Cardiac muscle cell (in vitro differentiated cells and primary cell): ENCODE measurements at regions not wholly inside any gene's neighbourhood (a gene's known extent, or its start where the extent isn't known, plus 50 kb on each side); places are given as distances from the start of the nearest gene placed in this dataset.
A peak's percentile ranks its signal among the peaks of the same experiment; 100 is the strongest.

Source experiments
- DNase-seq, 2 donors: peaks; one replicate each; pipeline versions ENCODE4 v3.0.0 to v3.0.0-alpha.2; 2010 to 2017; ENCODE audit warnings: low read depth in 1 of 2, low spot score in 1 of 2
- H3K27ac ChIP-seq: fragments of 200-600 bp; sonication (generic); 2 replicates; pipeline ENCODE4 v1.5.1; 2016
- H3K27me3 ChIP-seq: fragments of 200-600 bp; sonication (generic); 2 replicates; pipeline ENCODE4 v1.6.0; 2016; ENCODE audit warnings: control low read depth
- H3K36me3 ChIP-seq: fragments of 200-600 bp; sonication (generic); 2 replicates; pipeline ENCODE4 v1.5.1; 2016; ENCODE audit warnings: control low read depth
- H3K4me1 ChIP-seq: fragments of 200-600 bp; sonication (generic); 2 replicates; pipeline ENCODE4 v1.8.1; 2017; ENCODE audit warnings: low read depth, mild to moderate bottlenecking, mixed run types
- H3K4me3 ChIP-seq: fragments of 200-600 bp; sonication (generic); 2 replicates; pipeline ENCODE4 v1.5.1; 2016; ENCODE audit warnings: mild to moderate bottlenecking
- H3K9me3 ChIP-seq: fragments of 200-600 bp; sonication (generic); 2 replicates; pipeline ENCODE4 v1.5.1; 2017; ENCODE audit warnings: low read depth, mild to moderate bottlenecking, control low read depth
- TF ChIP-seq, protein P1 (sequence below): IDR thresholded peaks from 2 replicates; pipeline ENCODE4 v1.5.1; 2012; ENCODE audit warnings: low read depth, mild to moderate bottlenecking, low read length

GRCh38 chr6:19322691-19323485, 514.3 kb upstream of the ID4 start:
- TF ChIP-seq, protein P1, sequence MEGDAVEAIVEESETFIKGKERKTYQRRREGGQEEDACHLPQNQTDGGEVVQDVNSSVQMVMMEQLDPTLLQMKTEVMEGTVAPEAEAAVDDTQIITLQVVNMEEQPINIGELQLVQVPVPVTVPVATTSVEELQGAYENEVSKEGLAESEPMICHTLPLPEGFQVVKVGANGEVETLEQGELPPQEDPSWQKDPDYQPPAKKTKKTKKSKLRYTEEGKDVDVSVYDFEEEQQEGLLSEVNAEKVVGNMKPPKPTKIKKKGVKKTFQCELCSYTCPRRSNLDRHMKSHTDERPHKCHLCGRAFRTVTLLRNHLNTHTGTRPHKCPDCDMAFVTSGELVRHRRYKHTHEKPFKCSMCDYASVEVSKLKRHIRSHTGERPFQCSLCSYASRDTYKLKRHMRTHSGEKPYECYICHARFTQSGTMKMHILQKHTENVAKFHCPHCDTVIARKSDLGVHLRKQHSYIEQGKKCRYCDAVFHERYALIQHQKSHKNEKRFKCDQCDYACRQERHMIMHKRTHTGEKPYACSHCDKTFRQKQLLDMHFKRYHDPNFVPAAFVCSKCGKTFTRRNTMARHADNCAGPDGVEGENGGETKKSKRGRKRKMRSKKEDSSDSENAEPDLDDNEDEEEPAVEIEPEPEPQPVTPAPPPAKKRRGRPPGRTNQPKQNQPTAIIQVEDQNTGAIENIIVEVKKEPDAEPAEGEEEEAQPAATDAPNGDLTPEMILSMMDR = peak; percentile 19
- Histone ChIP-seq H3K4me1 (peaks cover 13% of the 10 kb centered on the region), H3K36me3 (no peaks in the 10 kb centered on the region), H3K27me3 (no peaks in the 10 kb centered on the region), H3K4me3 (no peak overlapping the region), H3K9me3 (no peaks in the 10 kb centered on the region), H3K27ac (no peak overlapping the region)
- peak in 1 of 2 donors; percentile 57 for DNase-seq

DNA sequence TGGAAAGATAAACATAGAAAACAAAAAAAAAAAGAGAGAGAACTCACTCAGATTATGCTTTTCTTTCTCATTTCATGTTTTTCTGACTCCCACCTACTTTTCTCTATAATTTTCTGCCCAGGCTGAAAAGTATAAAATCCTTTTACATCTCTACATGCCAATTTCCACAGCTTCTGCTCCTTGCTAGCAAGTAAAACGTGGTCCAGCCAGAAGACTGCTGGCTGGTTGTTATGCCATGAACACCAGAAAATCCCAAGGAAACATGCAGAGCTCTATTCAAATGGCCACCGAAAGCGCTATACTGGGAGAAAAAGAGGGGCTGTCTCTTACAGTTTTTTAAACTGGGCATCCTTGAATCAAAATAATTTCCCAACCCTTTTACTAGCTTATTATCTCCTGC, 512.8 kb upstream of the ID4 start:
- no peaks in the 10 kb centered on the region for H3K36me3 ChIP-seq
- no peak for DNase-seq
- H3K27me3 ChIP-seq = no peaks in the 10 kb centered on the region
- H3K4me1 ChIP-seq = peaks cover 15% of the 10 kb centered on the region
- H3K9me3 ChIP-seq = no peaks in the 10 kb centered on the region
- no peak overlapping the region for H3K4me3 ChIP-seq
- TF ChIP-seq, protein P1 = no peak
- no peak overlapping the region for H3K27ac ChIP-seq

DNA sequence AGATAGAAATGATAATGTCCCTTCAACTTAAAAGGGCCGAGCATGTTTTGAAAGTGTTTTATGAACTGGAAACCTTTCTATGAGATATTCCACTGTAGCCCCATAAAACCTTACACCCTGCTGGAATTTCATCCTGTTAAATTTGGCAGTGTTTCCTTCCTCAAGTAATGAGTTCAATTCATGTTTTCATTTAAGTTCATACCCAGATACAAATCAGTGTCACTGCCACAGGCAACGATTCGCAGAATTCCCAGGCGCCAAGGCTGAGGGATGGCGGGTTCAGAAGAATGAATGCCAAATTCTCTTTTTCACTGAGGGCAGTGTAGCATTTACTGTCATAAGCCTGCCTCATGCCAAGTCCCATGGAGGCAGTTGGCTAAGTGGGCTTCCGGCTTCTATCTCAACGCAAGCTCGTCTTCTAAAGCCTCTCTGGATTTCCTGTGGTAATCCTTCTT, 511.8 kb upstream of the ID4 start:
- Histone ChIP-seq H3K27ac (no peak overlapping the region), H3K4me1 (peaks cover 8% of the 10 kb centered on the region), H3K9me3 (no peaks in the 10 kb centered on the region), H3K4me3 (no peak overlapping the region), H3K27me3 (no peaks in the 10 kb centered on the region), H3K36me3 (no peaks in the 10 kb centered on the region)
- TF ChIP-seq, protein P1 = no peak
- no peak for DNase-seq

DNA sequence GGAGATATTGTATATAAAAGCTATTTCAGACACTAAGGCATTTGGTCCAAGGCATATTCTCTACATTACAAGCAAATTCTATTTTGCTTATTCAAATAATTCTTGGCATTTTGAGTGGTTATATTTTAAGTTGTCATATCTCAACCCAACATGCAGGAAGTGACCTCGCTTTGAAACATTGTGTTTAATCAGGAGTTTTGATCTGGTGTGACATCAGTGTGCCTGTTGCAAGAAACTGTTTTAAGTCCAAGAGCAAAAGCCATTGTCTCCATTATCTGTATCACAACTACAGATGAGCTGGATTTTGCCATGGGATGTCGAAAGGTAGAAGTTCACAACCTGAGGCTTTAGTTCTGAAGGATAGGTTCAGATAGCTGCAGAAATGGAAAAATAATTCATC, 509.9 kb upstream of the ID4 start:
- DNase-seq = peak in 1 of 2 donors; percentile 35
- no peaks in the 10 kb centered on the region for H3K36me3 ChIP-seq
- no peak overlapping the region for H3K27ac ChIP-seq
- H3K4me1 ChIP-seq = peaks cover 4% of the 10 kb centered on the region
- no peaks in the 10 kb centered on the region for H3K27me3 ChIP-seq
- H3K9me3 ChIP-seq = no peaks in the 10 kb centered on the region
- TF ChIP-seq, protein P1 = no peak
- H3K4me3 ChIP-seq = no peak overlapping the region

DNA sequence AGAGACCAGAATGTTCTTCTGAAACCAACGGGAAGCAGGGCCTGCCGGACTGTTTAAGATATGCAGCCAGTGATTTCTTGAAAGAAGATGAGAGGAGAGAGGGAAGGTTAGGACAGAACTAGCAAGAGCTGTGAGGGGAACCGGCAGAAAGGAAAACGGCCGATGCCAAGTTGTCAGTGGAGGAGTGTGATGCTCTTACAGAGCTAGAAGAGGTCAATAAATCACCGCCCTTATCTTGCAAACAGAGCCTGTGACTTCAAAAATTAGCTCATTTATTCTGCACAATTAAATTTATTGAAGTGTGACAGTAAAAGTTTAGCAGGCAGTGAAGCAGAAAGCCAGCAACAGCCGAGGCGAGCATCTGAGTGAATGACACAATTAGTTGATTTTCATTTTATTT, 509.5 kb upstream of the ID4 start:
- Histone ChIP-seq H3K36me3 (no peaks in the 10 kb centered on the region), H3K4me3 (no peak overlapping the region), H3K9me3 (no peaks in the 10 kb centered on the region), H3K27ac (no peak overlapping the region), H3K4me1 (peaks cover 4% of the 10 kb centered on the region), H3K27me3 (no peaks in the 10 kb centered on the region)
- DNase-seq = peak; percentile 12 to 25
- TF ChIP-seq, protein P1 = no peak
